ENCODE measurements at regions not wholly inside any gene's neighbourhood (a gene's known extent, or its start where the extent isn't known, plus 50 kb on each side); places are given as distances from the start of the nearest gene placed in this dataset.
A peak's percentile ranks its signal among the peaks of the same experiment; 100 is the strongest.

DNA sequence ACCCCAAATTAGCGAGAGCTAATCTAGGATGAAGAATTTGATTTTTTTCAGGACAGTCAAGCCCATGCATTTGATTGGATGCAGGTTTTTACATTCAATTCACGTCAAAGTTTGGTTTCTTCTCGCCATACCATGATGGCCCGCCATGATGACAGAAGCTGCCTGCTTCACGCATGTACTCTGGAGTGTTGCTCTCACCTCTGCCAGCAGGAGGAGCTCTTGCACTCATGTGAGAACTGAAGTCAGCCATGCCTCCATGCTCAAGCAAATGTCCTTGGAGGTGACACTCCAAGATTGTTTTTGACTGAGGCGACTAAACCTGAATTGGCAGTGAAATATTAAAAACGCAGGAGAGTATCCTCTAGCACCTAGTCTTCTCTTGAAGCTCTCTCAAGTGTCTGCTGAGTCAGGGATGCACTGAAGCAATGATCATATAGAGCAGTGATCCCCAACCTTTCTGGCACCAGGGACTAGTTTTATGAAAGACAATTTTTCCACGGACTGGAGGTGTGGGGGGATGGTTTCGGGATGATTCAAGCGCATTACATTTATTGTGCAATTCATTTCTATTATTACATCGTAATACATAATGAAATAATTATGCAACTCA lies 120.9 kb downstream of the SAMMSON start:
- H3K9ac ChIP-seq (ENCODE audit: low read length) = no peak overlapping the region
- H3K4me1 ChIP-seq (ENCODE audit: control insufficient read depth, insufficient read depth, low read length) = no peaks in the 10 kb centered on the region
- DNase-seq (ENCODE audit: low read depth) = peak; percentile 31
- no peaks in the 10 kb centered on the region for H3K9me3 ChIP-seq (ENCODE audit: control insufficient read depth, low read length)
- no peaks in the 10 kb centered on the region for H3K36me3 ChIP-seq (ENCODE audit: control insufficient read depth, insufficient read depth, low read length, severe bottlenecking)
- H3K27me3 ChIP-seq (replicated peaks; ENCODE audit: control insufficient read depth, insufficient read depth, low read length) = no peaks in the 10 kb centered on the region
- no peak overlapping the region for H3K4me3 ChIP-seq (ENCODE audit: low read length)

DNA sequence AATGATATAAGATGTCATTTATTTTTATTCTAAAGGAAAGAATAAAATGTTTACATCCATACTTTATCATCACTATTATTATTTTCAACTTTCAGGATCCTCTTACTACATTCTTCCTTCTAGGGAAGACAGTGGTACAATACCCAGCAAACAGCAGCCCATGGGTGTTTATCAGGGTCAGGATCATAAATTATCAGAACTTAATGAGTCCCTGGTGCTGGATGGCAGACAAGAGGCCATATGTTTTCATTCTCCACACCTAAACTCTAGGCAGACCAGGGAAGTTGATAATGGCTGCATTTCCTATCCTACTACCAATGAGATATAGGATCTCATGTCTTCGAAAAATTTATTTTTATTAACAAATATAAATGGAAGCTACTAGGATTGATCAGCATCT lies 127.7 kb downstream of the SAMMSON start:
- Histone ChIP-seq H3K4me3 (ENCODE audit: low read length) (no peak overlapping the region), H3K9ac (ENCODE audit: low read length) (no peak overlapping the region), H3K36me3 (ENCODE audit: control insufficient read depth, insufficient read depth, low read length, severe bottlenecking) (no peaks in the 10 kb centered on the region), H3K9me3 (ENCODE audit: control insufficient read depth, low read length) (no peaks in the 10 kb centered on the region), H3K4me1 (ENCODE audit: control insufficient read depth, insufficient read depth, low read length) (no peaks in the 10 kb centered on the region), H3K27me3 (replicated peaks; ENCODE audit: control insufficient read depth, insufficient read depth, low read length) (no peaks in the 10 kb centered on the region)
- DNase-seq (ENCODE audit: low read depth) = no peak

DNA sequence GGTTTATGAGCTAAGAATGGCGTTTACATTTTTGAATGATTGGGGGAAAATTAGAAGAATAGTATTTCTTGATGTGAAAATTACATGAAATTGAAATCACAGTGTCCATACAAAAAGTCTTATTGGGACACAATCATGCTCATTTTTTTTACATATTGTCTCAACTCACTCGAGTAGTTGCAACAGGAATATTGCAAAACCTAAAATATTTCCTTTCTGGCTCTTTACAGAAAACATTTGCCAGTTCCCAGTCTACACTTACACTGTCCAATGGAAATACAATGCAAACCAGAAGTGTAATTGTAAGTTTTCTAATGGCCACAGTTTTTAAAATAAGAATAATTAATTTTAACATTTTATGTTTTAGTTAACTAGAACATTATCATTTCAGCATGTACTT lies 137.8 kb downstream of the SAMMSON start:
- Histone ChIP-seq H3K4me3 (ENCODE audit: low read length) (no peak overlapping the region), H3K27me3 (replicated peaks; ENCODE audit: control insufficient read depth, insufficient read depth, low read length) (no peaks in the 10 kb centered on the region), H3K36me3 (ENCODE audit: control insufficient read depth, insufficient read depth, low read length, severe bottlenecking) (no peaks in the 10 kb centered on the region), H3K9me3 (ENCODE audit: control insufficient read depth, low read length) (no peaks in the 10 kb centered on the region), H3K4me1 (ENCODE audit: control insufficient read depth, insufficient read depth, low read length) (peaks cover 17% of the 10 kb centered on the region), H3K9ac (ENCODE audit: low read length) (no peak overlapping the region)
- DNase-seq (ENCODE audit: low read depth) = peak; percentile 5

DNA sequence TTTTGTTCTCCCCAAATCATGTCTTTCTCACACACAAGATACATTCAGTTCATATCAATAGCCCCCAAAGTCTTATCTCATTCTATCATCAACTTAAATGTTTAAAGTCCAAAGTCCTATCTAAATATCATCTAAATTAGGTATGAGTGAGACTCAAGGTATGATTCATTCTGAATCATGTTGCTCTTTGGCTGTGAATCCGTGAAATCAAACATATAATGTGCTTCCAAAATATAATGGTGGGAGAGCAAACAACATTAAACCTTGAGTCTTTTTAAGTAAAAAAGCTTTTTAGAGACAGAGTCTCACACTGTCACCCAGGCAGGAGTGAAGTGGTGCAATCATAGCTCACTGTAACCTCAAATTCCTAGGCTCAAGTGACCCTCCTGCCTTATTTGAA lies 139.1 kb downstream of the SAMMSON start:
- Histone ChIP-seq H3K27me3 (replicated peaks; ENCODE audit: control insufficient read depth, insufficient read depth, low read length) (no peaks in the 10 kb centered on the region), H3K9ac (ENCODE audit: low read length) (no peak overlapping the region), H3K4me1 (ENCODE audit: control insufficient read depth, insufficient read depth, low read length) (peaks cover 17% of the 10 kb centered on the region), H3K9me3 (ENCODE audit: control insufficient read depth, low read length) (no peaks in the 10 kb centered on the region), H3K36me3 (ENCODE audit: control insufficient read depth, insufficient read depth, low read length, severe bottlenecking) (no peaks in the 10 kb centered on the region), H3K4me3 (ENCODE audit: low read length) (no peak overlapping the region)
- DNase-seq (ENCODE audit: low read depth) = no peak
